A549 (cell line): ENCODE measurements at regions not wholly inside any gene's neighbourhood (a gene's known extent, or its start where the extent isn't known, plus 50 kb on each side); places are given as distances from the start of the nearest gene placed in this dataset.

Experiments
- ATAC-seq, 2 experiments: fragments of 200-7000 bp in 1 of 2; fragments of >200 bp in 1 of 2; cut with Nextera tagmentation in 1 of 2; cut with Tn5 transposase in 1 of 2; 3 replicates each; pipeline versions ENCODE4 v1.8.0 to v1.9.1; 2018 to 2020; ENCODE audit warnings: mild to moderate bottlenecking in 1 of 2, moderate library complexity in 1 of 2
- CTCF ChIA-PET: fragments of 300-600 bp; sonication (Branson Sonifier 250); formaldehyde crosslinking; extraction: SDS; loops from one replicate; lab custom pipeline; 2021; ENCODE audit warnings: antibody characterized with exemption, inconsistent platforms; lab: Yijun Ruan, JAX
- POLR2A ChIA-PET: fragments of 350-600 bp; formaldehyde crosslinking; extraction: SDS; loops from one replicate; lab custom pipeline; 2021; ENCODE audit warnings: antibody characterized with exemption, inconsistent platforms; lab: Yijun Ruan, JAX
- DNase-seq, 2 experiments: peaks; one replicate each; pipeline versions ENCODE4 v3.0.0 to v3.0.0-alpha.2; 2011 to 2016; ENCODE audit warnings: low read depth in 1 of 2, low spot score in 1 of 2
- FAIRE-seq: peaks from 2 replicates; lab custom pipeline; 2011; peaks lifted over from hg19 to GRCh38; lab: Jason Lieb, UNC
- H3K27ac ChIP-seq, 2 experiments: fragments of >200 bp; sonication (Bioruptor Twin); formaldehyde crosslinking; 3 replicates each; pipeline ENCODE4 v1.5.1; 2016 to 2017
- H3K4me1 ChIP-seq: fragments of >200 bp; sonication (Bioruptor Twin); formaldehyde crosslinking; 3 replicates; pipeline ENCODE4 v1.6.1; 2016
- H3K4me2 ChIP-seq: fragments of >200 bp; sonication (Bioruptor Twin); formaldehyde crosslinking; 3 replicates; pipeline ENCODE4 v1.6.1; 2016
- H3K4me3 ChIP-seq: fragments of >200 bp; sonication (Bioruptor Twin); formaldehyde crosslinking; 3 replicates; pipeline ENCODE4 v1.5.1; 2016
- H3K9me3 ChIP-seq: fragments of >200 bp; sonication (Bioruptor Twin); formaldehyde crosslinking; 3 replicates; pipeline ENCODE4 v1.6.1; 2016
- CBX2 ChIP-seq: fragments of 200-600 bp; sonication (generic); IDR thresholded peaks from 2 replicates; pipeline ENCODE4 v1.6.1; 2016; ENCODE audit warnings: low read depth, mild to moderate bottlenecking, borderline replicate concordance
- CHD4 ChIP-seq: fragments of 200-600 bp; sonication (generic); IDR thresholded peaks from 2 replicates; pipeline ENCODE4 v1.6.1; 2016; ENCODE audit warnings: antibody characterized with exemption, mild to moderate bottlenecking, borderline replicate concordance
- EP300 ChIP-seq, 2 experiments: fragments of >200 bp; sonication (Bioruptor Twin); formaldehyde crosslinking; IDR thresholded peaks; 2 replicates in 1 of 2; 3 replicates in 1 of 2; pipeline ENCODE4 v1.6.1; 2016 to 2017
- FOXS1 ChIP-seq: fragments of 250-450 bp; sonication (Bioruptor Pico); IDR thresholded peaks from 2 replicates; pipeline ENCODE4 v1.5.0; 2020; ENCODE audit warnings: mild to moderate bottlenecking, moderate library complexity
- HDAC2 ChIP-seq: fragments of 200-600 bp; sonication (generic); IDR thresholded peaks from 2 replicates; pipeline ENCODE4 v1.6.1; 2016
- HMGXB4 ChIP-seq: fragments of 250-450 bp; sonication (Bioruptor Pico); IDR thresholded peaks from 2 replicates; pipeline ENCODE4 v1.5.0; 2021; ENCODE audit warnings: mild to moderate bottlenecking, moderate library complexity, borderline replicate concordance
- JUN ChIP-seq, 2 experiments: fragments of >200 bp; sonication (Bioruptor Twin); formaldehyde crosslinking; IDR thresholded peaks; 2 replicates in 1 of 2; 3 replicates in 1 of 2; pipeline ENCODE4 v1.6.1; 2016 to 2017
- KDM1A ChIP-seq: fragments of 200-600 bp; sonication (generic); IDR thresholded peaks from 2 replicates; pipeline ENCODE4 v1.6.1; 2016; ENCODE audit warnings: low read depth, mild to moderate bottlenecking
- MAFK ChIP-seq: fragments of 450-650 bp; IDR thresholded peaks from 2 replicates; pipeline ENCODE4 v1.6.1; 2014; ENCODE audit not compliant: partially characterized antibody
- NR3C1 ChIP-seq: fragments of >200 bp; sonication (Bioruptor Twin); formaldehyde crosslinking; IDR thresholded peaks from 3 replicates; pipeline ENCODE4 v1.6.1; 2017
- RAD21 ChIP-seq, 2 experiments: fragments of >200 bp in 1 of 2; sonication (Bioruptor Twin) in 1 of 2; formaldehyde crosslinking in 1 of 2; IDR thresholded peaks in 1 of 2; conservative IDR thresholded peaks in 1 of 2; 2 replicates in 1 of 2; 3 replicates in 1 of 2; pipeline ENCODE4 v1.6.1; 2012 to 2018; ENCODE audit warnings: inconsistent platforms in 1 of 2
- RCOR1 ChIP-seq: fragments of 150-350 bp; IDR thresholded peaks from 2 replicates; pipeline ENCODE4 v1.6.1; 2014; ENCODE audit warnings: antibody characterized with exemption, low read length, low read depth
- REST ChIP-seq: fragments of 200-600 bp; sonication (generic); IDR thresholded peaks from 2 replicates; pipeline ENCODE4 v1.6.1; 2016; ENCODE audit warnings: antibody characterized with exemption, mild to moderate bottlenecking, moderate library complexity
- TFCP2L1 ChIP-seq: fragments of 250-450 bp; sonication (Bioruptor Pico); IDR thresholded peaks from 2 replicates; pipeline ENCODE4 v1.5.0; 2021; ENCODE audit warnings: mild to moderate bottlenecking
- TP53 ChIP-seq: fragments of 250-450 bp; sonication (Bioruptor Pico); IDR thresholded peaks from 2 replicates; pipeline ENCODE4 v1.5.0; 2021; ENCODE audit warnings: mild to moderate bottlenecking, moderate library complexity
- ZFP36 ChIP-seq: fragments of 450-650 bp; IDR thresholded peaks from 2 replicates; pipeline ENCODE4 v1.6.1; 2014; ENCODE audit warnings: borderline replicate concordance; ENCODE audit not compliant: partially characterized antibody
- ZNF302 ChIP-seq: fragments of 250-450 bp; sonication (Bioruptor Pico); IDR thresholded peaks from 2 replicates; pipeline ENCODE4 v1.9.0; 2021; ENCODE audit warnings: inconsistent platforms, mild to moderate bottlenecking, moderate library complexity
- WGBS: methylation state at CpG from one replicate; pipeline ENCODE4 v1.1.6; 2017; ENCODE audit errors: missing lambda C conversion rate; 5-methylcytosine and 5-hydroxymethylcytosine counted together

DNA sequence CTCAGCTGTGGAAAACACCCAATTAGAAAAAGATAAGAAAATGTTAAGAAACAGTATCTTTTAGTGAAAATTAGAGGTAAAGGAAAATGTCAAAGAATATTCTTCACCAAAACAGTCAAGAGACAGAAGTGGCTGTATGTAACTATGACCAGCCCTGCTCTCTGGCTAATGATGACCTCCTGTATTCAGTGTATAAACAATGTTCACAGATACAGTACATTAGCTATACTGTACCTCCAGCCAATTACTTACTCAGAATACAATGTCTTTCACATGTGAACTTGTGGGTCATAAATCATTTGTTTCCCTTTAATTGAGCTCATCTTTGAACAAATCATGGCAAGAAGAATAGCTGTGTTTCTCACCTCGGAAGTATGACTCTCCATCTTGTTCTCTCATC, 432.0 kb downstream of the LMO4 start:
- WGBS: 83% methylated on average over 1 of the region's 1 CpG
- no peak for ATAC-seq

GRCh38 chr1:87763483-87763882, 434.8 kb downstream of the LMO4 start:
- FAIRE-seq (no peak), ATAC-seq (no peak), DNase-seq (no peak)
- ChIA-PET CTCF (no interaction called here), POLR2A (no interaction called here)
- no peak overlapping the region for H3K4me3 ChIP-seq
- H3K27ac ChIP-seq: no peak overlapping the region
- H3K9me3 ChIP-seq: no peaks in the 10 kb centered on the region
- H3K4me2 ChIP-seq: no peak overlapping the region
- H3K4me1 ChIP-seq: peaks cover 10% of the 10 kb centered on the region; the same call in 1 of the 3 replicates
- TF ChIP-seq TP53 (no peak), EP300 (IDR thresholded peaks at IDR 0.05) (no peak), RAD21 (conservative IDR thresholded peaks at IDR 0.05 in 1 of 2, IDR thresholded peaks at IDR 0.05 in 1 of 2) (no peak), FOXS1 (no peak), TFCP2L1 (CRISPR knock-in tag) (no peak), CHD4 (no peak), JUN (IDR thresholded peaks at IDR 0.05) (no peak), RCOR1 (no peak), ZFP36 (no peak), REST (no peak), CBX2 (no peak)
- 74% methylated on average over 1 of the region's 1 CpG for WGBS

More for the DNA sequence above, 432.0 kb downstream of the LMO4 start:
- POLR2A ChIA-PET: no interaction called here
- FAIRE-seq: no peak
- Histone ChIP-seq H3K4me1 (no peaks in the 10 kb centered on the region), H3K4me2 (no peak overlapping the region)
- no peak for TF ChIP-seq TFCP2L1 (CRISPR knock-in tag)
- no peak for TF ChIP-seq HDAC2
- TF ChIP-seq KDM1A: no peak
- no peak for TF ChIP-seq MAFK
- no peak for TF ChIP-seq REST
- no peak for TF ChIP-seq NR3C1
- TF ChIP-seq ZNF302 (CRISPR knock-in tag): no peak
- TF ChIP-seq, all 56 proteins: peak for 0
- Histone ChIP-seq H3K9me3 (no peaks in the 10 kb centered on the region), H3K27ac (no peak overlapping the region), H3K4me3 (no peak overlapping the region)
- no peak for DNase-seq
- CTCF ChIA-PET: no interaction called here

DNA sequence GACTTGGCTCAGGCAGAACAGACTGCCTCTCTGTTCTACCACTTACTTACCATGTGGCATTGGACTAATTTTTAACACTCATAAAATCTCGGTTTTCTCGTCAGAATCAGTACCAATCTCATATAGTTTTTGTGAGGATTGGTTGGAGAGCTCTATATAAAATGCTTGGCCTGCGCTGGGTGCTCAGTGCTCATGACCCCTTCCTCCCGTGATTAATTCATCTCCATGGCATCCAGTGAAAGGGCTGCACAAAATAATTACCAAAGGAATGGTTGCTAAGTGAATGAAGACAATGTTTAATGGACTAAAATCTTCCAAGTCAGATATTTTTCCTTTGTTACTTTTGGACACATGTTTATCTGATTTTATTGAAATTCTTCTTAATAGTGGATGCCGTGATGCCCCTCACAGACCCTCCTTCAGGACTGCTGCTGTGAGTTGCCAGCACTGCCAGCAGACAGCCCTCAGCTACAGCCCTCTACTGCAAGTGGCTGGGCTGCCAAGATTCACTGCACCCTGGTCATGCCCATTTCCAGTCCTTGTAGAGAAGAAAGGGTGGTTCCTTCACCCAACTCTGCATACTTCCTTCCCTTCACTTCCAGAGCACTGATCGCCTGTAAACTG, 436.5 kb downstream of the LMO4 start:
- Histone ChIP-seq H3K4me3 (no peak overlapping the region), H3K9me3 (peaks cover 7% of the 10 kb centered on the region; the same call in 2 of the 3 replicates), H3K27ac (no peak overlapping the region), H3K4me1 (peaks cover 10% of the 10 kb centered on the region; the same call in 1 of the 3 replicates), H3K4me2 (no peak overlapping the region)
- ChIA-PET POLR2A (no interaction called here), CTCF (no interaction called here)
- TF ChIP-seq EP300 (IDR thresholded peaks at IDR 0.05) (no peak), HMGXB4 (CRISPR knock-in tag) (no peak)
- ATAC-seq (no peak), DNase-seq (no peak), FAIRE-seq (no peak)
- 79% methylated on average over 6 of the region's 6 CpGs for WGBS
